A549 (cell line): ENCODE measurements at regions not wholly inside any gene's neighbourhood (a gene's known extent, or its start where the extent isn't known, plus 50 kb on each side); places are given as distances from the start of the nearest gene placed in this dataset.

Experiments used
- CBX8 ChIP-seq: fragments of 200-600 bp; sonication (generic); IDR thresholded peaks from 2 replicates; pipeline ENCODE4 v1.6.1; 2016
- CHD2 ChIP-seq: fragments of 150-350 bp; IDR thresholded peaks from 2 replicates; pipeline ENCODE4 v1.6.1; 2014; ENCODE audit warnings: low read length; ENCODE audit not compliant: partially characterized antibody
- EP300 ChIP-seq, 2 experiments: fragments of >200 bp; sonication (Bioruptor Twin); formaldehyde crosslinking; IDR thresholded peaks; 2 replicates in 1 of 2; 3 replicates in 1 of 2; pipeline ENCODE4 v1.6.1; 2016 to 2017
- FOSB ChIP-seq: fragments of 250-450 bp; sonication (Bioruptor Pico); IDR thresholded peaks from 2 replicates; pipeline ENCODE4 v1.5.0; 2020; ENCODE audit warnings: mild to moderate bottlenecking, moderate library complexity
- KDM5A ChIP-seq: fragments of 200-600 bp; sonication (generic); IDR thresholded peaks from 2 replicates; pipeline ENCODE4 v1.6.1; 2016; ENCODE audit warnings: antibody characterized with exemption, mild to moderate bottlenecking
- POLR2A ChIP-seq: IDR thresholded peaks from 2 replicates; pipeline ENCODE4 v1.6.1; 2012; ENCODE audit warnings: mild to moderate bottlenecking, low read length
- RFX5 ChIP-seq: fragments of 450-650 bp; IDR thresholded peaks from 2 replicates; pipeline ENCODE4 v1.7.1; 2014; ENCODE audit warnings: antibody characterized with exemption, mild to moderate bottlenecking, moderate library complexity
- ZSCAN20 ChIP-seq: fragments of 250-450 bp; sonication (Bioruptor Pico); IDR thresholded peaks from 2 replicates; pipeline ENCODE4 v1.8.0; 2022; ENCODE audit warnings: mild to moderate bottlenecking, moderate library complexity
- TF ChIP-seq, protein P1 (sequence below): fragments of 150-350 bp; IDR thresholded peaks from 2 replicates; pipeline ENCODE4 v1.6.1; 2014; ENCODE audit warnings: low read depth, mild to moderate bottlenecking, low read length
- TF ChIP-seq, protein P2 (sequence below): fragments of >200 bp; sonication (Bioruptor Twin); formaldehyde crosslinking; IDR thresholded peaks from 3 replicates; pipeline ENCODE4 v1.5.1; 2016

DNA sequence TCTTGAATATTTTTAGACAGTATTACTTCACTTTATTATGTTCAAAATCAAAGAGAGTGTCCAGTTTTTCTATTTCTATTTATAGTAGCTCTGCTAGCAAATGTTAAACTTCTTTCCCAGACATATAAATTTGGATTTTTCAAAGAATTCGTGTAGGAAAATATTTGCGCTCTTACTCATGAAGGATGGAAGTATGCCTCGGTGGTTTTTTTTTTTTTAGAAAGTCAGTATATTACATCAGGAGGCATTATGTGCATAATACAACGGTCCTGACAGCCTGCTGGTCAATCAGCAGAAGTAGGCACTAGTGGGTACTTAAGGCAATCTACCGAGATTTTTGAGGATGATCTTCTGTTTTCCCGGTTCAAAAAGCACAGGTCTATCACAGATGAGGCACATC, 249.3 kb downstream of the TBX18 start:
- TF ChIP-seq, protein P1, sequence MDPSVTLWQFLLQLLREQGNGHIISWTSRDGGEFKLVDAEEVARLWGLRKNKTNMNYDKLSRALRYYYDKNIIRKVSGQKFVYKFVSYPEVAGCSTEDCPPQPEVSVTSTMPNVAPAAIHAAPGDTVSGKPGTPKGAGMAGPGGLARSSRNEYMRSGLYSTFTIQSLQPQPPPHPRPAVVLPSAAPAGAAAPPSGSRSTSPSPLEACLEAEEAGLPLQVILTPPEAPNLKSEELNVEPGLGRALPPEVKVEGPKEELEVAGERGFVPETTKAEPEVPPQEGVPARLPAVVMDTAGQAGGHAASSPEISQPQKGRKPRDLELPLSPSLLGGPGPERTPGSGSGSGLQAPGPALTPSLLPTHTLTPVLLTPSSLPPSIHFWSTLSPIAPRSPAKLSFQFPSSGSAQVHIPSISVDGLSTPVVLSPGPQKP: no peak
- TF ChIP-seq, protein P2, sequence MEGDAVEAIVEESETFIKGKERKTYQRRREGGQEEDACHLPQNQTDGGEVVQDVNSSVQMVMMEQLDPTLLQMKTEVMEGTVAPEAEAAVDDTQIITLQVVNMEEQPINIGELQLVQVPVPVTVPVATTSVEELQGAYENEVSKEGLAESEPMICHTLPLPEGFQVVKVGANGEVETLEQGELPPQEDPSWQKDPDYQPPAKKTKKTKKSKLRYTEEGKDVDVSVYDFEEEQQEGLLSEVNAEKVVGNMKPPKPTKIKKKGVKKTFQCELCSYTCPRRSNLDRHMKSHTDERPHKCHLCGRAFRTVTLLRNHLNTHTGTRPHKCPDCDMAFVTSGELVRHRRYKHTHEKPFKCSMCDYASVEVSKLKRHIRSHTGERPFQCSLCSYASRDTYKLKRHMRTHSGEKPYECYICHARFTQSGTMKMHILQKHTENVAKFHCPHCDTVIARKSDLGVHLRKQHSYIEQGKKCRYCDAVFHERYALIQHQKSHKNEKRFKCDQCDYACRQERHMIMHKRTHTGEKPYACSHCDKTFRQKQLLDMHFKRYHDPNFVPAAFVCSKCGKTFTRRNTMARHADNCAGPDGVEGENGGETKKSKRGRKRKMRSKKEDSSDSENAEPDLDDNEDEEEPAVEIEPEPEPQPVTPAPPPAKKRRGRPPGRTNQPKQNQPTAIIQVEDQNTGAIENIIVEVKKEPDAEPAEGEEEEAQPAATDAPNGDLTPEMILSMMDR: no peak
- TF ChIP-seq CHD2 (no peak), POLR2A (no peak), FOSB (CRISPR knock-in tag) (no peak), EP300 (IDR thresholded peaks at IDR 0.05) (no peak), ZSCAN20 (CRISPR knock-in tag) (no peak), KDM5A (no peak), RFX5 (no peak), CBX8 (no peak)
